K562 (cell line): ENCODE measurements at regions not wholly inside any gene's neighbourhood (a gene's known extent, or its start where the extent isn't known, plus 50 kb on each side); places are given as distances from the start of the nearest gene placed in this dataset.

Source experiments
- ATAC-seq: fragments of 200-7000 bp; cut with Tn5 transposase; 3 replicates; pipeline ENCODE4 v1.9.1; 2020; ENCODE audit warnings: moderate library complexity
- BruUV-seq: library from RNA; stranded (reverse); fragments of 400-500 nt; replicated peaks from 2 replicates; lab custom pipeline; 2021; lab: Mats Ljungman, UMichigan
- CTCF ChIA-PET: fragments of 300-600 bp; formaldehyde crosslinking; extraction: SDS; loops from one replicate; lab custom pipeline; 2021; ENCODE audit warnings: low intra/inter-chr PET ratio; lab: Yijun Ruan, JAX
- POLR2A ChIA-PET: fragments of 300-600, 350-650 bp; sonication (Branson Sonifier 250); formaldehyde crosslinking; extraction: SDS; loops from one replicate; lab custom pipeline; 2021; ENCODE audit warnings: antibody characterized with exemption, inconsistent platforms; lab: Yijun Ruan, JAX
- DNase-seq, 4 experiments: peaks; one replicate each; pipeline versions ENCODE4 v3.0.0 to v3.0.0-alpha.2; 2011 to 2018; ENCODE audit warnings: low spot score in 3 of 4, mixed read lengths in 3 of 4; ENCODE audit errors: extremely low read depth in 1 of 4
- FAIRE-seq: peaks from 2 replicates; lab custom pipeline; 2011; peaks lifted over from hg19 to GRCh38; lab: Jason Lieb, UNC
- H2AFZ ChIP-seq: 2 replicates; pipeline ENCODE4 v1.6.0; 2011; ENCODE audit warnings: low read depth, low read length, control low read depth, inconsistent platforms
- H3K27ac ChIP-seq: fragments of 200-600 bp; 3 replicates; pipeline ENCODE4 v1.8.0; 2011; ENCODE audit warnings: low read depth, mild to moderate bottlenecking, control low read depth, inconsistent platforms, low read length, moderate library complexity, mixed read lengths; ENCODE audit errors: extremely low read depth
- H3K27me3 ChIP-seq, 2 experiments: fragments of 300-600 bp in 1 of 2; 2 replicates in 1 of 2; 3 replicates in 1 of 2; pipeline versions ENCODE4 v1.6.0 to v1.8.0; 2011; ENCODE audit warnings: inconsistent platforms in 2 of 2, low read length in 2 of 2, mild to moderate bottlenecking in 1 of 2, mixed read lengths in 1 of 2, moderate library complexity in 1 of 2; ENCODE audit not compliant: control insufficient read depth in 2 of 2, insufficient read depth in 2 of 2
- H3K36me3 ChIP-seq: fragments of 300-600 bp; 3 replicates; pipeline ENCODE4 v1.8.0; 2011; ENCODE audit warnings: mild to moderate bottlenecking, low read length, inconsistent platforms; ENCODE audit not compliant: control insufficient read depth, insufficient read depth
- H3K4me1 ChIP-seq, 2 experiments: fragments of 200-600 bp in 1 of 2; replicated peaks in 1 of 2; 2 replicates in 1 of 2; 3 replicates in 1 of 2; pipeline versions ENCODE4 v1.5.1 to v1.8.0; 2011; ENCODE audit warnings: inconsistent platforms in 2 of 2, low read length in 2 of 2, mild to moderate bottlenecking in 1 of 2, mixed read lengths in 1 of 2, moderate library complexity in 1 of 2; ENCODE audit not compliant: control insufficient read depth in 2 of 2, insufficient read depth in 2 of 2
- H3K4me2 ChIP-seq: 2 replicates; pipeline ENCODE4 v1.6.1; 2011; ENCODE audit warnings: low read length, control low read depth, inconsistent platforms, mixed read lengths; ENCODE audit not compliant: insufficient read depth
- H3K4me3 ChIP-seq: fragments of 200-600 bp; sonication (generic), shearing (Covaris generic); 2 replicates; pipeline ENCODE4 v1.5.1; 2016; ENCODE audit warnings: control low read depth, inconsistent platforms
- H3K79me2 ChIP-seq: fragments of 200-600 bp; 3 replicates; pipeline ENCODE4 v1.8.0; 2011; ENCODE audit warnings: low read length, inconsistent platforms; ENCODE audit not compliant: control insufficient read depth, insufficient read depth
- H3K9ac ChIP-seq, 2 experiments: 2 replicates each; pipeline versions ENCODE4 v1.6.0 to v1.6.1; 2011; ENCODE audit warnings: low read depth in 2 of 2, low read length in 2 of 2, control low read depth in 1 of 2, inconsistent platforms in 1 of 2, mild to moderate bottlenecking in 1 of 2, mixed read lengths in 1 of 2; ENCODE audit not compliant: insufficient read depth in 1 of 2
- H3K9me1 ChIP-seq: one replicate; pipeline ENCODE4 v1.6.0; 2011; ENCODE audit warnings: inconsistent platforms, mild to moderate bottlenecking, low read length, moderate library complexity; ENCODE audit not compliant: control insufficient read depth, insufficient read depth
- H3K9me3 ChIP-seq: replicated peaks from 2 replicates; pipeline ENCODE4 v1.5.1; 2011; ENCODE audit warnings: low read depth, low read length, inconsistent platforms; ENCODE audit not compliant: control insufficient read depth, insufficient read depth
- H4K20me1 ChIP-seq: replicated peaks from 2 replicates; pipeline ENCODE4 v1.6.1; 2011; ENCODE audit warnings: low read length, inconsistent platforms, mixed read lengths; ENCODE audit not compliant: control insufficient read depth, insufficient read depth
- CEBPG ChIP-seq, 3 experiments: fragments of 200-800 bp in 1 of 3; sonication (Bioruptor generic) in 1 of 3; sonication (generic) in 1 of 3; formaldehyde crosslinking in 1 of 3; IDR thresholded peaks in 2 of 3; conservative IDR thresholded peaks in 1 of 3; 2 replicates each; pipeline versions ENCODE4 v1.6.1 to v1.8.0; 2016 to 2022; ENCODE audit warnings: missing compliant biosample characterization in 2 of 3, missing genetic modification characterization in 2 of 3, mild to moderate bottlenecking in 1 of 3, missing genetic modification reagents in 1 of 3
- DIDO1 ChIP-seq: fragments of 450-650 bp; IDR thresholded peaks from 2 replicates; pipeline ENCODE4 v1.6.1; 2016; ENCODE audit warnings: low read depth, missing biosample characterization, missing genetic modification characterization
- ZNF253 ChIP-seq: fragments of 250-450 bp; sonication (Bioruptor Pico); conservative IDR thresholded peaks from 2 replicates; pipeline ENCODE4 v1.6.1; 2021; ENCODE audit warnings: mild to moderate bottlenecking
- ZNF695 ChIP-seq: fragments of 450-650 bp; formaldehyde crosslinking; IDR thresholded peaks from 2 replicates; pipeline ENCODE4 v1.4.0; 2020; ENCODE audit warnings: mild to moderate bottlenecking, moderate library complexity
- WGBS: fragments of 100-300 bp; shearing (Covaris generic); methylation state at CpG from one replicate; pipeline ENCODE4 v1.1.6; 2016; ENCODE audit warnings: low coverage, mixed read lengths; ENCODE audit not compliant: insufficient coverage; ENCODE audit errors: missing lambda C conversion rate; 5-methylcytosine and 5-hydroxymethylcytosine counted together
- in situ Hi-C: fragments of 300-500 bp; cut with MboI; formaldehyde crosslinking; loops from 4 replicates; pipeline ENCODE4 v1.15.0; 2018; ENCODE audit warnings: inconsistent platforms, mixed read lengths
- intact Hi-C: fragments of 100-400 bp; cut with micrococcal nuclease; formaldehyde crosslinking; loops from 2 replicates; pipeline ENCODE4 v1.14.2; 2022
- TF ChIP-seq, protein P1 (sequence below): sonication (generic); formaldehyde crosslinking; IDR thresholded peaks from 2 replicates; pipeline ENCODE4 v1.5.0; 2020; ENCODE audit warnings: missing genetic modification reagents
- TF ChIP-seq, protein P2 (sequence below): fragments of 450-650 bp; formaldehyde crosslinking; IDR thresholded peaks from 2 replicates; pipeline ENCODE4 v1.4.0; 2020; ENCODE audit warnings: mild to moderate bottlenecking

DNA sequence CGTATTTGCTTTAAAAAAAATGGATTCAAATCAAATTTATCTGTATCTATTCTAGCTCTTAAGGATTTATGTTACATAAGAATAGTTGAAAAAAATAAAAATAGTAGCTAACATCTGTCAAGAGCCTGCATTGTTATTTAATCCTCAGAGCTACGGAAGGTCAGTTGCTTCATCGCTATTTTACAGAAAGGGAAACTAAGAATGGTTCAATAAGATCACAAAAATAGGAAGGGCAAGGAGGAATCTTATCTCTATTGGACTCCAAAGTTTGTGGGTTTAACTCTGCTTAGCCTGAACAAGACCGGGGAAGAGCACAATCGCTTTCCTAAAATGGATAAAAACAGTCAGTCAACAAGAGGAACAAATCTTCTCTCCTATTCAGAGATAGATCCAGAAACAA, 270.2 kb upstream of the SMIM31 start:
- Histone ChIP-seq H4K20me1 (no peaks in the 10 kb centered on the region), H3K4me2 (no peak overlapping the region)

DNA sequence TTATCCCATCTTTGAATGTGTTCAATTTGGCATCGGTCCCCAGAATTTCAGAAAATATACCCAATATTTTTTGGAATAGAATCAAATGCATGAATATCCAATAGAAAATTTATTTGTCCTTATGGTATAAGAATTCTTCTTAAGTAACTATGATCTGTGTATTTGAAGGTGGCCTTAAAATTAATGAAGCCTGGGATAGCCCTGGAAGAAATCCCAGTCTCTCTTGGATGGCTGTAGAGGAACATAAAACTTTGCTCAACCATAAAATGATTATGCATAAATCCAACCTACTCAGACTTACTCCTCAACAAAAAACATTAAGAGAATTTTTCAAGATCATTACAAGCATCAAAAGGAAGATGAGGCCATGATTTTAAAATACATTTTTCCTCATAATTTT, 269.4 kb upstream of the SMIM31 start:
- whole genome bisulfite sequencing = 0% methylated on average over 1 of the region's 1 CpG
- H3K9me3 ChIP-seq = no peaks in the 10 kb centered on the region
- no peak overlapping the region for H3K9ac ChIP-seq
- no peak for DNase-seq
- CTCF ChIA-PET = no interaction called here
- in situ Hi-C loops (no loop called here), intact Hi-C loops (no loop called here)
- no peaks in the 10 kb centered on the region for H3K4me1 ChIP-seq
- H4K20me1 ChIP-seq = no peaks in the 10 kb centered on the region
- no peak for FAIRE-seq
- H3K36me3 ChIP-seq = no peaks in the 10 kb centered on the region
- POLR2A ChIA-PET = interaction anchor here (0.7 kb wide), 1 partner anchor 109 kb away, joined by 3 read pairs; no protein-coding TSS in a partner anchor
- H3K4me3 ChIP-seq = no peak overlapping the region
- H3K79me2 ChIP-seq = no peaks in the 10 kb centered on the region
- no peak overlapping the region for H3K4me2 ChIP-seq
- H3K27ac ChIP-seq = no peak overlapping the region
- no TSS peak for BruUV-seq
- no peak for TF ChIP-seq DIDO1 (tag)
- no peak for TF ChIP-seq CEBPG (CRISPR knock-in tag; IDR thresholded peaks at IDR 0.05)
- no peak for TF ChIP-seq CEBPG (tag; conservative IDR thresholded peaks at IDR 0.05 in 1 of 2, IDR thresholded peaks at IDR 0.05 in 1 of 2)
- TF ChIP-seq, all 486 proteins: peak for 0
- no peaks in the 10 kb centered on the region for H3K27me3 ChIP-seq
- no peak overlapping the region for H2AFZ ChIP-seq
- H3K9me1 ChIP-seq = no peaks in the 10 kb centered on the region
- ATAC-seq = no peak

More for the DNA sequence above, 270.2 kb upstream of the SMIM31 start:
- Histone ChIP-seq H3K9ac (no peak overlapping the region), H3K4me1 (no peaks in the 10 kb centered on the region), H3K4me3 (no peak overlapping the region), H2AFZ (no peak overlapping the region), H3K9me1 (no peaks in the 10 kb centered on the region), H3K36me3 (no peaks in the 10 kb centered on the region), H3K27ac (no peak overlapping the region), H3K9me3 (no peaks in the 10 kb centered on the region), H3K27me3 (no peaks in the 10 kb centered on the region), H3K79me2 (no peaks in the 10 kb centered on the region)
- FAIRE-seq = no peak
- WGBS = 0% methylated on average over 5 of the region's 5 CpGs
- intact Hi-C loops (no loop called here), in situ Hi-C loops (no loop called here)
- CTCF ChIA-PET = no interaction called here
- no TSS peak for BruUV-seq
- TF ChIP-seq, protein P1, sequence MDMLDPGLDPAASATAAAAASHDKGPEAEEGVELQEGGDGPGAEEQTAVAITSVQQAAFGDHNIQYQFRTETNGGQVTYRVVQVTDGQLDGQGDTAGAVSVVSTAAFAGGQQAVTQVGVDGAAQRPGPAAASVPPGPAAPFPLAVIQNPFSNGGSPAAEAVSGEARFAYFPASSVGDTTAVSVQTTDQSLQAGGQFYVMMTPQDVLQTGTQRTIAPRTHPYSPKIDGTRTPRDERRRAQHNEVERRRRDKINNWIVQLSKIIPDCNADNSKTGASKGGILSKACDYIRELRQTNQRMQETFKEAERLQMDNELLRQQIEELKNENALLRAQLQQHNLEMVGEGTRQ (CRISPR knock-in tag) = no peak
- TF ChIP-seq, protein P2, sequence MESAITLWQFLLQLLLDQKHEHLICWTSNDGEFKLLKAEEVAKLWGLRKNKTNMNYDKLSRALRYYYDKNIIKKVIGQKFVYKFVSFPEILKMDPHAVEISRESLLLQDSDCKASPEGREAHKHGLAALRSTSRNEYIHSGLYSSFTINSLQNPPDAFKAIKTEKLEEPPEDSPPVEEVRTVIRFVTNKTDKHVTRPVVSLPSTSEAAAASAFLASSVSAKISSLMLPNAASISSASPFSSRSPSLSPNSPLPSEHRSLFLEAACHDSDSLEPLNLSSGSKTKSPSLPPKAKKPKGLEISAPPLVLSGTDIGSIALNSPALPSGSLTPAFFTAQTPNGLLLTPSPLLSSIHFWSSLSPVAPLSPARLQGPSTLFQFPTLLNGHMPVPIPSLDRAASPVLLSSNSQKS (CRISPR knock-in tag) = no peak
- TF ChIP-seq ZNF253 (CRISPR knock-in tag) = no peak
- TF ChIP-seq ZNF695 (CRISPR knock-in tag) = no peak
- POLR2A ChIA-PET = no interaction called here
- ATAC-seq = no peak
- no peak for DNase-seq
